GM12878 (cell line): ENCODE measurements at regions not wholly inside any gene's neighbourhood (a gene's known extent, or its start where the extent isn't known, plus 50 kb on each side); places are given as distances from the start of the nearest gene placed in this dataset.

Source experiments
- BHLHE40 ChIP-seq, 2 experiments: fragments of 450-650 bp in 1 of 2; IDR thresholded peaks; 2 replicates each; pipeline ENCODE4 v1.6.1; 2011 to 2017; ENCODE audit warnings: low read depth in 2 of 2, borderline replicate concordance in 1 of 2, improper control_type of control experiment in 1 of 2, low read length in 1 of 2, mild to moderate bottlenecking in 1 of 2
- CHD2 ChIP-seq: IDR thresholded peaks from 2 replicates; pipeline ENCODE4 v1.6.1; 2011; ENCODE audit warnings: low read depth, low read length, improper control_type of control experiment, borderline replicate concordance
- MXI1 ChIP-seq: fragments of 150-350 bp; IDR thresholded peaks from 2 replicates; pipeline ENCODE4 v1.6.1; 2011; ENCODE audit warnings: low read depth, mild to moderate bottlenecking, inconsistent platforms, low read length, improper control_type of control experiment
- NR2C2 ChIP-seq: IDR thresholded peaks from 2 replicates; pipeline ENCODE4 v1.6.1; 2011; ENCODE audit warnings: borderline replicate concordance, low read depth; ENCODE audit not compliant: control insufficient read depth, insufficient read length
- SMC3 ChIP-seq: IDR thresholded peaks from 2 replicates; pipeline ENCODE4 v1.6.1; 2011; ENCODE audit warnings: low read length, improper control_type of control experiment, borderline replicate concordance
- ZSCAN29 ChIP-seq: fragments of 450-650 bp; IDR thresholded peaks from 2 replicates; pipeline ENCODE4 v1.6.1; 2017; ENCODE audit warnings: mild to moderate bottlenecking, moderate library complexity
- TF ChIP-seq, protein P1 (sequence below): IDR thresholded peaks from 2 replicates; pipeline ENCODE4 v1.6.1; 2012; ENCODE audit warnings: improper control_type of control experiment, low read depth, low read length; ENCODE audit not compliant: insufficient replicate concordance
- TF ChIP-seq, protein P2 (sequence below): fragments of 450-650 bp; IDR thresholded peaks from 2 replicates; pipeline ENCODE4 v1.6.1; 2017; ENCODE audit warnings: low read depth, mild to moderate bottlenecking, moderate library complexity
- TF ChIP-seq, protein P3 (sequence below): fragments of 450-650 bp; IDR thresholded peaks from 2 replicates; pipeline ENCODE4 v1.6.1; 2017; ENCODE audit warnings: mild to moderate bottlenecking, moderate library complexity

DNA sequence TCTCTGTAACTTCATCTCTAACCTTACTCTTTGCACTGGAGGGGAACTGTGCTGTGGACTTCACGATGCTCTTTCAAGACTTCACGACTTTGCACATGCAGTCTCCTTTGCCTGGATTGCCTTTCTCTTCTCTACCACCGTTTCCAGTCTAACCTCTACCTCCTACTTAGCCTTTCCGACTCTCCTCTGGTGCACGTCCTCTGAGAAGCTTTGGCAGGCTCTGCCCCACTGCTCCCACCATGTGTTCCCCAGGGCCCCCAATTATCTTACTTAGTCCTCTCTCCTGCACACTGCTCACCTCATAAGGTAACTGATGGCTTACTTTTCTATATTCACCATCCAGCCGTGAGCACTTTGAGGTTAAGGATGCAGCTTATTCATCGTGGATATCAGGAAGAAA lies 101.7 kb upstream of the GJB5 start (continued):
- TF ChIP-seq, protein P1, sequence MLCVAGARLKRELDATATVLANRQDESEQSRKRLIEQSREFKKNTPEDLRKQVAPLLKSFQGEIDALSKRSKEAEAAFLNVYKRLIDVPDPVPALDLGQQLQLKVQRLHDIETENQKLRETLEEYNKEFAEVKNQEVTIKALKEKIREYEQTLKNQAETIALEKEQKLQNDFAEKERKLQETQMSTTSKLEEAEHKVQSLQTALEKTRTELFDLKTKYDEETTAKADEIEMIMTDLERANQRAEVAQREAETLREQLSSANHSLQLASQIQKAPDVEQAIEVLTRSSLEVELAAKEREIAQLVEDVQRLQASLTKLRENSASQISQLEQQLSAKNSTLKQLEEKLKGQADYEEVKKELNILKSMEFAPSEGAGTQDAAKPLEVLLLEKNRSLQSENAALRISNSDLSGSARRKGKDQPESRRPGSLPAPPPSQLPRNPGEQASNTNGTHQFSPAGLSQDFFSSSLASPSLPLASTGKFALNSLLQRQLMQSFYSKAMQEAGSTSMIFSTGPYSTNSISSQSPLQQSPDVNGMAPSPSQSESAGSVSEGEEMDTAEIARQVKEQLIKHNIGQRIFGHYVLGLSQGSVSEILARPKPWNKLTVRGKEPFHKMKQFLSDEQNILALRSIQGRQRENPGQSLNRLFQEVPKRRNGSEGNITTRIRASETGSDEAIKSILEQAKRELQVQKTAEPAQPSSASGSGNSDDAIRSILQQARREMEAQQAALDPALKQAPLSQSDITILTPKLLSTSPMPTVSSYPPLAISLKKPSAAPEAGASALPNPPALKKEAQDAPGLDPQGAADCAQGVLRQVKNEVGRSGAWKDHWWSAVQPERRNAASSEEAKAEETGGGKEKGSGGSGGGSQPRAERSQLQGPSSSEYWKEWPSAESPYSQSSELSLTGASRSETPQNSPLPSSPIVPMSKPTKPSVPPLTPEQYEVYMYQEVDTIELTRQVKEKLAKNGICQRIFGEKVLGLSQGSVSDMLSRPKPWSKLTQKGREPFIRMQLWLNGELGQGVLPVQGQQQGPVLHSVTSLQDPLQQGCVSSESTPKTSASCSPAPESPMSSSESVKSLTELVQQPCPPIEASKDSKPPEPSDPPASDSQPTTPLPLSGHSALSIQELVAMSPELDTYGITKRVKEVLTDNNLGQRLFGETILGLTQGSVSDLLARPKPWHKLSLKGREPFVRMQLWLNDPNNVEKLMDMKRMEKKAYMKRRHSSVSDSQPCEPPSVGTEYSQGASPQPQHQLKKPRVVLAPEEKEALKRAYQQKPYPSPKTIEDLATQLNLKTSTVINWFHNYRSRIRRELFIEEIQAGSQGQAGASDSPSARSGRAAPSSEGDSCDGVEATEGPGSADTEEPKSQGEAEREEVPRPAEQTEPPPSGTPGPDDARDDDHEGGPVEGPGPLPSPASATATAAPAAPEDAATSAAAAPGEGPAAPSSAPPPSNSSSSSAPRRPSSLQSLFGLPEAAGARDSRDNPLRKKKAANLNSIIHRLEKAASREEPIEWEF = no peak
- TF ChIP-seq ZSCAN29 = no peak
- no peak for TF ChIP-seq BHLHE40 (IDR thresholded peaks at IDR 0.05; ENCODE audit: borderline replicate concordance in 1 of 2, low read depth in 2 of 2, low read length in 1 of 2)
- TF ChIP-seq, protein P2, sequence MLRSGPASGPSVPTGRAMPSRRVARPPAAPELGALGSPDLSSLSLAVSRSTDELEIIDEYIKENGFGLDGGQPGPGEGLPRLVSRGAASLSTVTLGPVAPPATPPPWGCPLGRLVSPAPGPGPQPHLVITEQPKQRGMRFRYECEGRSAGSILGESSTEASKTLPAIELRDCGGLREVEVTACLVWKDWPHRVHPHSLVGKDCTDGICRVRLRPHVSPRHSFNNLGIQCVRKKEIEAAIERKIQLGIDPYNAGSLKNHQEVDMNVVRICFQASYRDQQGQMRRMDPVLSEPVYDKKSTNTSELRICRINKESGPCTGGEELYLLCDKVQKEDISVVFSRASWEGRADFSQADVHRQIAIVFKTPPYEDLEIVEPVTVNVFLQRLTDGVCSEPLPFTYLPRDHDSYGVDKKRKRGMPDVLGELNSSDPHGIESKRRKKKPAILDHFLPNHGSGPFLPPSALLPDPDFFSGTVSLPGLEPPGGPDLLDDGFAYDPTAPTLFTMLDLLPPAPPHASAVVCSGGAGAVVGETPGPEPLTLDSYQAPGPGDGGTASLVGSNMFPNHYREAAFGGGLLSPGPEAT = no peak
- TF ChIP-seq NR2C2 = no peak
- TF ChIP-seq, protein P3, sequence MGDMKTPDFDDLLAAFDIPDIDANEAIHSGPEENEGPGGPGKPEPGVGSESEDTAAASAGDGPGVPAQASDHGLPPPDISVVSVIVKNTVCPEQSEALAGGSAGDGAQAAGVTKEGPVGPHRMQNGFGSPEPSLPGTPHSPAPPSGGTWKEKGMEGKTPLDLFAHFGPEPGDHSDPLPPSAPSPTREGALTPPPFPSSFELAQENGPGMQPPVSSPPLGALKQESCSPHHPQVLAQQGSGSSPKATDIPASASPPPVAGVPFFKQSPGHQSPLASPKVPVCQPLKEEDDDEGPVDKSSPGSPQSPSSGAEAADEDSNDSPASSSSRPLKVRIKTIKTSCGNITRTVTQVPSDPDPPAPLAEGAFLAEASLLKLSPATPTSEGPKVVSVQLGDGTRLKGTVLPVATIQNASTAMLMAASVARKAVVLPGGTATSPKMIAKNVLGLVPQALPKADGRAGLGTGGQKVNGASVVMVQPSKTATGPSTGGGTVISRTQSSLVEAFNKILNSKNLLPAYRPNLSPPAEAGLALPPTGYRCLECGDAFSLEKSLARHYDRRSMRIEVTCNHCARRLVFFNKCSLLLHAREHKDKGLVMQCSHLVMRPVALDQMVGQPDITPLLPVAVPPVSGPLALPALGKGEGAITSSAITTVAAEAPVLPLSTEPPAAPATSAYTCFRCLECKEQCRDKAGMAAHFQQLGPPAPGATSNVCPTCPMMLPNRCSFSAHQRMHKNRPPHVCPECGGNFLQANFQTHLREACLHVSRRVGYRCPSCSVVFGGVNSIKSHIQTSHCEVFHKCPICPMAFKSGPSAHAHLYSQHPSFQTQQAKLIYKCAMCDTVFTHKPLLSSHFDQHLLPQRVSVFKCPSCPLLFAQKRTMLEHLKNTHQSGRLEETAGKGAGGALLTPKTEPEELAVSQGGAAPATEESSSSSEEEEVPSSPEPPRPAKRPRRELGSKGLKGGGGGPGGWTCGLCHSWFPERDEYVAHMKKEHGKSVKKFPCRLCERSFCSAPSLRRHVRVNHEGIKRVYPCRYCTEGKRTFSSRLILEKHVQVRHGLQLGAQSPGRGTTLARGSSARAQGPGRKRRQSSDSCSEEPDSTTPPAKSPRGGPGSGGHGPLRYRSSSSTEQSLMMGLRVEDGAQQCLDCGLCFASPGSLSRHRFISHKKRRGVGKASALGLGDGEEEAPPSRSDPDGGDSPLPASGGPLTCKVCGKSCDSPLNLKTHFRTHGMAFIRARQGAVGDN = no peak
- TF ChIP-seq SMC3 = no peak
- TF ChIP-seq CHD2 = no peak
- TF ChIP-seq MXI1 = no peak
